ENCODE measurements at regions not wholly inside any gene's neighbourhood (a gene's known extent, or its start where the extent isn't known, plus 50 kb on each side); places are given as distances from the start of the nearest gene placed in this dataset.

- ChIA-PET CTCF (no interaction called here), POLR2A (no interaction called here)
- no peak for DNase-seq
- Histone ChIP-seq H3K79me2 (ENCODE audit: insufficient read depth) (no peaks in the 10 kb centered on the region), H3K4me1 (ENCODE audit: control insufficient read depth in 1 of 2, insufficient read depth in 2 of 2, low read depth in 1 of 2, low read length in 1 of 2) (no peaks in the 10 kb centered on the region), H2AFZ (ENCODE audit: low read depth) (no peak overlapping the region), H3K4me2 (no peak overlapping the region), H3K27me3 (ENCODE audit: insufficient read depth) (no peaks in the 10 kb centered on the region), H3K36me3 (replicated peaks in 1 of 2; ENCODE audit: control insufficient read depth in 1 of 2, insufficient read depth in 2 of 2, low read length in 1 of 2) (no peaks in the 10 kb centered on the region), H3K9me2 (no peaks in the 10 kb centered on the region), H3F3A (replicated peaks; ENCODE audit: insufficient read depth) (no peaks in the 10 kb centered on the region), H3K9me3 (no peaks in the 10 kb centered on the region), H4K20me1 (ENCODE audit: insufficient read depth) (no peaks in the 10 kb centered on the region), H3K9ac (no peak overlapping the region), H3K27ac (ENCODE audit: low read depth in 2 of 2, low read length in 1 of 2) (no peak overlapping the region), H3K4me3 (ENCODE audit: low read depth in 2 of 2, low read length in 1 of 2) (no peak overlapping the region)
- 40% methylated on average over 19 of the region's 19 CpGs for WGBS (ENCODE audit: low lambda C conversion rate)
- TF ChIP-seq MEF2A (IDR thresholded peaks at IDR 0.05; ENCODE audit: borderline replicate concordance, low read depth): no peak
- no peak for TF ChIP-seq MAX (IDR thresholded peaks at IDR 0.05; ENCODE audit: low read depth)
- TF ChIP-seq TCF12 (IDR thresholded peaks at IDR 0.05): no peak
- no peak for TF ChIP-seq NRF1 (IDR thresholded peaks at IDR 0.05; ENCODE audit: low read depth, low read length)
- TF ChIP-seq NFIC (IDR thresholded peaks at IDR 0.05; ENCODE audit: borderline replicate concordance): no peak
- no peak for TF ChIP-seq REST (IDR thresholded peaks at IDR 0.05; ENCODE audit: low read depth, low read length)
- TF ChIP-seq EZH2phosphoT487 (IDR thresholded peaks at IDR 0.05; ENCODE audit: borderline replicate concordance, low read depth): no peak
- TF ChIP-seq JUND (IDR thresholded peaks at IDR 0.05): no peak
- TF ChIP-seq USF2 (IDR thresholded peaks at IDR 0.05; ENCODE audit: borderline replicate concordance, low read depth, low read length): no peak
- TF ChIP-seq FOXM1 (IDR thresholded peaks at IDR 0.05; ENCODE audit: low read depth): no peak
- TF ChIP-seq TEAD4 (IDR thresholded peaks at IDR 0.05; ENCODE audit: borderline replicate concordance, insufficient read depth): no peak
- no peak for TF ChIP-seq CHD2 (IDR thresholded peaks at IDR 0.05; ENCODE audit: low read length, partially characterized antibody)
Observed at GRCh38 chr20:60634491-60635172, 617.4 kb upstream of the CDH4 start.

- H3K4me1 ChIP-seq (ENCODE audit: control insufficient read depth in 1 of 2, insufficient read depth in 2 of 2, low read depth in 1 of 2, low read length in 1 of 2): no peaks in the 10 kb centered on the region
- no peaks in the 10 kb centered on the region for H3K9me2 ChIP-seq
- H3K27me3 ChIP-seq (ENCODE audit: insufficient read depth): no peaks in the 10 kb centered on the region
- H3K79me2 ChIP-seq (ENCODE audit: insufficient read depth): no peaks in the 10 kb centered on the region
- H3F3A ChIP-seq (replicated peaks; ENCODE audit: insufficient read depth): no peaks in the 10 kb centered on the region
- DNase-seq: no peak
- WGBS (ENCODE audit: low lambda C conversion rate): 39% methylated on average over 5 of the region's 5 CpGs
- CTCF ChIA-PET: no interaction called here
- H4K20me1 ChIP-seq (ENCODE audit: insufficient read depth): no peaks in the 10 kb centered on the region
- no peak overlapping the region for H3K4me3 ChIP-seq (ENCODE audit: low read depth in 2 of 2, low read length in 1 of 2)
- H3K27ac ChIP-seq (ENCODE audit: low read depth in 2 of 2, low read length in 1 of 2): no peak overlapping the region
- H3K9ac ChIP-seq: no peak overlapping the region
- no peak overlapping the region for H2AFZ ChIP-seq (ENCODE audit: low read depth)
- no peak overlapping the region for H3K4me2 ChIP-seq
- H3K36me3 ChIP-seq (replicated peaks in 1 of 2; ENCODE audit: control insufficient read depth in 1 of 2, insufficient read depth in 2 of 2, low read length in 1 of 2): no peaks in the 10 kb centered on the region
- POLR2A ChIA-PET: no interaction called here
- no peaks in the 10 kb centered on the region for H3K9me3 ChIP-seq
- no peak for TF ChIP-seq FOSL2 (IDR thresholded peaks at IDR 0.05; ENCODE audit: borderline replicate concordance, low read depth)
- TF ChIP-seq GATA2 (CRISPR knock-in tag; IDR thresholded peaks at IDR 0.05): no peak
- no peak for TF ChIP-seq TCF12 (IDR thresholded peaks at IDR 0.05)
- TF ChIP-seq CTCF (IDR thresholded peaks at IDR 0.05): no peak
- no peak for TF ChIP-seq MAX (IDR thresholded peaks at IDR 0.05; ENCODE audit: low read depth)
- TF ChIP-seq EZH2phosphoT487 (IDR thresholded peaks at IDR 0.05; ENCODE audit: borderline replicate concordance, low read depth): no peak
- TF ChIP-seq REST (IDR thresholded peaks at IDR 0.05; ENCODE audit: low read depth, low read length): no peak
- no peak for TF ChIP-seq RCOR1 (IDR thresholded peaks at IDR 0.05; ENCODE audit: low read length)
- TF ChIP-seq RAD21 (IDR thresholded peaks at IDR 0.05; ENCODE audit: low read length): no peak
Observed at GRCh38 chr20:60636417-60636816, 615.6 kb upstream of the CDH4 start.

Data from SK-N-SH (cell line).